Body of pancreas (tissue), 4 donors: ENCODE measurements at regions not wholly inside any gene's neighbourhood (a gene's known extent, or its start where the extent isn't known, plus 50 kb on each side); places are given as distances from the start of the nearest gene placed in this dataset.

Experiments used
- POLR2A ChIP-seq, 3 donors: fragments of 450-650 bp; IDR thresholded peaks; one replicate each; pipeline ENCODE4 v1.6.1; 2016; ENCODE audit warnings: antibody characterized with exemption in 3 of 3, mild to moderate bottlenecking in 2 of 3
- TF ChIP-seq, protein P1 (sequence below), 7 experiments: fragments of 450-650 bp in 4 of 7; fragments of 200-600 bp in 3 of 7; sonication (generic) in 3 of 7; IDR thresholded peaks; one replicate each; pipeline ENCODE4 v1.5.1; 2016 to 2019; ENCODE audit warnings: antibody characterized with exemption in 7 of 7

DNA sequence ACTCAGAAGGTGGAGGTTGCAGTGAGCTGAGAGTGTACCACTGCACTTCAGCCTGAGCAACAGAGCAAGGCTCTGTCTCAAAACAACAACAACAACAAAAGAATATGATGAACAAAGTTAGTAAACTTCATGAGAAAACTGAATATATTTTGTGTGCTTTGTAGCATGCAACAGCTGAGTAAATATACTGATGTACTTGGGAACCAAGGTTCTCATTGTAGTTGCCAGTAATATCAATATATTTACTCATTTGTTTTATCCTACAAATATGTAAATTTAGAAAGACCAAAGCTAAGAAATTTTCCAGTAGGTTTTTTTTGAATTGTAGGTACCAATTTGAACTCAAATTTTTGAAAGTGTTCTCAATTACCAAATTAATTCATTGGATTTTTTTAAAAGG is 127.2 kb downstream of the IPO8 start:
- TF ChIP-seq, protein P1, sequence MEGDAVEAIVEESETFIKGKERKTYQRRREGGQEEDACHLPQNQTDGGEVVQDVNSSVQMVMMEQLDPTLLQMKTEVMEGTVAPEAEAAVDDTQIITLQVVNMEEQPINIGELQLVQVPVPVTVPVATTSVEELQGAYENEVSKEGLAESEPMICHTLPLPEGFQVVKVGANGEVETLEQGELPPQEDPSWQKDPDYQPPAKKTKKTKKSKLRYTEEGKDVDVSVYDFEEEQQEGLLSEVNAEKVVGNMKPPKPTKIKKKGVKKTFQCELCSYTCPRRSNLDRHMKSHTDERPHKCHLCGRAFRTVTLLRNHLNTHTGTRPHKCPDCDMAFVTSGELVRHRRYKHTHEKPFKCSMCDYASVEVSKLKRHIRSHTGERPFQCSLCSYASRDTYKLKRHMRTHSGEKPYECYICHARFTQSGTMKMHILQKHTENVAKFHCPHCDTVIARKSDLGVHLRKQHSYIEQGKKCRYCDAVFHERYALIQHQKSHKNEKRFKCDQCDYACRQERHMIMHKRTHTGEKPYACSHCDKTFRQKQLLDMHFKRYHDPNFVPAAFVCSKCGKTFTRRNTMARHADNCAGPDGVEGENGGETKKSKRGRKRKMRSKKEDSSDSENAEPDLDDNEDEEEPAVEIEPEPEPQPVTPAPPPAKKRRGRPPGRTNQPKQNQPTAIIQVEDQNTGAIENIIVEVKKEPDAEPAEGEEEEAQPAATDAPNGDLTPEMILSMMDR (IDR thresholded peaks at IDR 0.05) = no peak
- TF ChIP-seq POLR2A (IDR thresholded peaks at IDR 0.05) = no peak
